GM23248 (cell line): ENCODE measurements at regions not wholly inside any gene's neighbourhood (a gene's known extent, or its start where the extent isn't known, plus 50 kb on each side); places are given as distances from the start of the nearest gene placed in this dataset.

Experiments
- EZH2 ChIP-seq: fragments of 200-600 bp; sonication (generic); IDR thresholded peaks from 2 replicates; pipeline ENCODE4 v1.6.1; 2018; ENCODE audit warnings: antibody characterized with exemption, mild to moderate bottlenecking; ENCODE audit not compliant: insufficient read depth, poor library complexity, severe bottlenecking
- EZH2phosphoT487 ChIP-seq: fragments of 200-600 bp; sonication (generic); IDR thresholded peaks from 2 replicates; pipeline ENCODE4 v1.6.1; 2018; ENCODE audit warnings: antibody characterized with exemption, moderate library complexity, mild to moderate bottlenecking, low read depth; ENCODE audit not compliant: insufficient read depth

GRCh38 chr2:239889641-239890121 lies 135.5 kb downstream of the NDUFA10 start:
- no peak for TF ChIP-seq EZH2
- TF ChIP-seq EZH2phosphoT487, result no peak
